Activated T-cell treated with anti-CD3 and anti-CD28 coated beads for 1 hour (primary cell): ENCODE measurements at regions not wholly inside any gene's neighbourhood (a gene's known extent, or its start where the extent isn't known, plus 50 kb on each side); places are given as distances from the start of the nearest gene placed in this dataset.
"Not testable (repeated sequence)": the region's sequence is repeated elsewhere in the genome, so short reads cannot be mapped to it uniquely, and the experiment has no call there.

Experiments used
- DNase-seq: peaks from one replicate; pipeline ENCODE4 v3.0.0-alpha.2; 2020; ENCODE audit warnings: low read depth

GRCh38 chr2:153420394-153420793, 58.2 kb downstream of the RPRM start:
- no peak for DNase-seq

DNA sequence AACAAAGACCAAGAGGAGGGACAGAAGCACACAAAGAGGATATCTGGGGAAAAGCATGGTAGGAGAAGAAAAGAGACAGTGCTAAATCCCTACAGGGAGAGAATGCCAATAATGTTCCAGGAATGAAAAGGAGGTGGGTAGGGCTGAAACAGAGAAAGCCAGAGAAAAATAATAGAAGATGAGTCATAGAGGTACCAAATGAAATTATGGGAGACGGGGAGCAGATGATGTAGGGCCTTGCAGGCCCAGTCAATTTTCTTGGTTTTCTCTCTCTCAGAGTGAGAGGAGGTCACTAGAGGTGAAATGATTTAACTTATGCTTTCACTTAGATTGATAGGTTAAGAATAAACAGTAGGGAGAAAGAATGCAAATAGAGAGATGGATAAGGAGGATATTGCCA, 61.5 kb downstream of the RPRM start:
- DNase-seq, result no peak

DNA sequence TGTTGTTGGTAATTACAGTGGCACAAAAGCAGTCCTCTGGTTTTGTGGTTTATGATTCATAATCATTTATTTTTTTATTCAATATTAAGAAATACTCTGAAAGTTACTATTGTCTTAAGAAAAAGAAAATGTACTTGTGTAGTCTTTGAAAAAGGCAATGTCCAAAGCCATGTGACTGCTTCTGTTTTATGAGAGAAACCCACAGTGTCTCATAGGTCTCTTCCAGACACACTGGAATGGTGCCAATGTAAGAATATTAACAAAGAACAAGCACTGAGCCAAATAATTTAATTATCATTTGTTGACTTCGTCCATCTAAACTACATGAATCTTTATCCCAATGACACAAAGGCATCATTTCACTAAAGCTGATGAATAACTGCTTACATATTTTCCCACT, 62.5 kb downstream of the RPRM start:
- DNase-seq, result no peak

DNA sequence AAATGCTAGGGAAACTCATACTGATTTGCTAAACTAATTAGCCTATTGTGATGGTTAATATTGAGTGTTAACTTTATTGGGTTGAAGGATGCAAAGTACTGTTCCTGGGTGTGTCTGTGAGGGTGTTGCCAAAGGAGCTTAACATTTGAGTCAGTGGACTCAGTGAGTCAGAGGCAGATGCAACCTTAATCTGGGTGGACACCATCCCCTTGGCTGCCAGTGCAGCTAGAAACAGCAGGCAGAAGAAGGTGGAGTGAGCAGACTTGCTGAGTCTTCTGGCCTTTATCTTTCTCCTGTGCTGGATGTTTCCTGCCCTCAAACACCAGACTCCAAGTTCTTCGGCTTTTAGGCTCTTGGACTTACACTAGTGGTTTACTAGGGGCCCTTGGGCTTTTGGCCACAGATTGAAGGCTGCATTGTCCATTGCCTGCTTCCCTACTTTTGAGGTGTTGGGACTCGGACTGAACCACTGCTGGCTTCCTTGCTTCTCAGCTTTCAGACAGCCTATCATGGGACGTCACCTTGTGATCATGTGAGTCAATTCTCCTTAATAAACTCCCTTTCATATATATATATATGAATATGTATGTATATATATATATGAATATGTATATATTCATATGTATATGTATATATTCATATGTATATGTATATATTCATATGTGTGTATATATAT, 69.7 kb downstream of the RPRM start:
- DNase-seq, result no peak

DNA sequence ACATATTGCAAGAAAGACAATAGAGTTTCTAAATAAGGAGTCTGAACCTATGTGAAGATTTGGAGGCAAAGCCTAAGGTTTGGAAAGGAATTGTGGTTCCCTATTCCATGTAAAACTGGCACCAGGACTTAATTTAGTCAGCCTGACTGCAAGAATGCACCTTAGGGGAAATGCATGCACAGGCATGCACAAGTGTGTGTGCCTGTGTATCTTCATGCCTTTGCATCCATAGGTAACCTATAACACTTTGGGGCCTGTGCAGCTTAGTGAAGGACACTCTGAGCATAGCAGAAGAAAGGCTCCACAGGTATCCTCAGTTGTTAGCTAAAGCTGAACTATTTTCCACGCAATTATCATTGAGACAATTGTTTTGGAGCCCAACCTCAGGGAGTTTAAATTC, 73.4 kb downstream of the RPRM start:
- no peak for DNase-seq

DNA sequence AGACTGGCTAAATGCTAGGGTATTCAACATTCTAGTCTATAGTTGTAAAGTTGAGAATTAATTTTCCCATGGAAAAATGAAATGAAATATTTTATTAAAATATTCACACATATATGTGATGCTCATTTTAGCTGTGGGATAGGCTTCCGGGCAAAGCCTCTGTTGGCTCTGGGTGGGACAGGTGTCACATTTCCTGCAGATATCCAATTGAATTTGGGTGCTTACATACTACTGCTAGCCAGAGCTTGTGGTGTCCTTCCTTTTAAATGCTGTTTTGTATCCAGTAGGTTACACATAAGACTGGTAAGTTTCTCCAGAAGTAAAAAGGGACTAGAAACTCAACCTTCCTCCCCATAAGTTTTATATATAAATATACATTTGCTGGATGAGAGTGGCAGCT, 73.8 kb downstream of the RPRM start:
- no peak for DNase-seq

- DNase-seq, result no peak
These were observed 74.6 kb downstream of the RPRM start for GRCh38 chr2:153403940-153404339.

DNA sequence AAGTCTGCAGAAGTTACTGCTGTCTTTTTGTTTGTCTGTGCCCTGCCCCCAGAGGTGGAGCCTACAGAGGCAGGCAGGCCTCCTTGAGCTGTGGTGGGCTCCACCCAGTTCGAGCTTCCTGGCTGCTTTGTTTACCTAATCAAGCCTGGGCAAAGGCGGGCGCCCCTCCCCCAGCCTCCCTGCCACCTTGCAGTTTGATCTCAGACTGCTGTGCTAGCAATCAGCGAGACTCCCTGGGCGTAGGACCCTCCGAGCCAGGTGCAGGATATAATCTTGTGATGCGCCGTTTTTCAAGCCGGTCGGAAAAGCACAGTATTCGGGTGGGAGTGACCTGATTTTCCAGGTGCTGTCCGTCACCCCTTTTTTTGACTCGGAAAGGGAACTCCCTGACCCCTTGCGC, 75.2 kb downstream of the RPRM start:
- not testable (repeated sequence) for DNase-seq

DNA sequence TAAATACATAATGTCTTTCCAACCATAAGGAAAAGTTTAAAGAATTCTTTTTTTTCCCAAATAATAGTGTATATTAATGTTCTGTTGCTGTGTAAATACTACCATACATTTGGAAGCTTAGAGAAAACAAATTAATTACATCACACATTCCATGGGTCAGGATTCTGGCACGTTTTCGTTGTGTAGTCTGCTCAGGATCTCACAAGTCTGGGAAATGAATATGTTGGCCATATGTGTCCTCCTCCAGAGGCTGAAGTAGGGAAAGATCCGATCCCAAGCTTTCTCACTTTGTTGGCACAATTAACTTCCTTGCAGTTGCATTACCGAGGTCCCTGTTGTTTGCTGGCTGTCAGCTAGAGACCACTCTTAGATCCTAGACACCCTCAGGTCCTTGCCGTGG, 83.9 kb downstream of the RPRM start:
- no peak for DNase-seq

GRCh38 chr2:153394247-153394646, 84.3 kb downstream of the RPRM start:
- DNase-seq, result no peak

GRCh38 chr2:153393518-153393917, 85.0 kb downstream of the RPRM start:
- DNase-seq, result no peak

GRCh38 chr2:153391131-153391530, 87.4 kb downstream of the RPRM start:
- DNase-seq, result no peak

- DNase-seq, result no peak
These were observed 90.3 kb downstream of the RPRM start for GRCh38 chr2:153388246-153388645.

DNA sequence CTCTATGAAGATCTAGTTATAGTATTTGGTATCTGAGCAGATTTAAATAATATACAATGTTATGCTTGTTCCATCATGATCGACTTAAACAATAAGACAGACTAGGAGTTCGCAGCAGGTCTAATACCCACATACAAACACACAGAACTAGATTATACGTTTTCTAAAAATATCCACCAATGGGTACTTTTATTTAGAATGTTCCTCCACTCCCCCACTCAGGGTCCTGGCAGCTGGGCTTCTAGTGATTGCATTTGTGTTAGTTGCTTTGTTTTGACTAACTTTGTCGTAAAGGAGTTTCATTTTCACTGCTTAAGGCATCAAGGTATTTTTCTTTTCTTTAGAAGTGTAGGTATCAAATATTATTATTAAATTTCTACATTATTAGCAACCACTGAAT, 91.4 kb downstream of the RPRM start:
- no peak for DNase-seq

- DNase-seq, result no peak
These were observed 92.1 kb downstream of the RPRM start for GRCh38 chr2:153386481-153386897.

GRCh38 chr2:153373510-153374279, 104.9 kb downstream of the RPRM start:
- DNase-seq, result no peak

DNA sequence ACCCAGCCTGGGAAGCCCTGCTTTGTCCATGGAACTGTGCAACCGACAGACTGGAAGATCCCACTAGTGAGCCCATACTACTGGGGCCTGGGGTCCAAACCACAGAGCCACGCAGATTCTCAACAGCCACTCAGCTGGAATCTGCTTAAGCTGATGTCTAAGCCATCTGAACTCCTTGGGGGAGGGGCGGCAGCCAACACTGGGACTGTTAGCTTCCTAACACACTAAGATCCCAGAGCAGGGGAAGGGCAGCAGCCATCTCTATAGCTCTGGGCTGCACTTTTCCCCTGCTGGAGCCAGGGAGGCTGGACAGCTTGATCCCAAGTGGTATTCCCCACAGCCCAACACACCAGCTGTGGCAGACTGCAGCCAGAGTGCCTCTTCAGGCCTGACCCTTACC, 118.3 kb downstream of the RPRM start:
- DNase-seq, result no peak

GRCh38 chr2:153354377-153354776, 124.2 kb downstream of the RPRM start:
- no peak for DNase-seq

DNA sequence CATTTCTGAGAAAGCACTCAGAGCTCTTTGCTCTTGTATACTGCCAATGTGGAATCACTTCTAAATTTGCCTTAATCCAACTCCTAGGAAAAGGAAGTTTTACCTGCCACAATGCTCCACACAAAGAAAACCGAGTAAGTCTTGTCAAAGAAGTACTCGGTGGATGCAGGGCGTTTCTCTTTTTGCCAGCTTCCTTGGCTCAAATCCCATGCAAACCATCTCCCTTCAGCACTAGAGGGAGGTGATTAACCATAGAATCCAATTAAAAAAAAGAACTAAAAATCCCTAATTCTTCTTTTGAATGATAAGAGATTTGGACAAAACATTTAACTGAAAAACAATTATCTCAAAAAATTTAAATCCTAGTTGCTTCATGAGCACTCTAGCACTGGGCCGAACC, 129.0 kb downstream of the RPRM start:
- DNase-seq, result no peak

GRCh38 chr2:153347818-153348495, 130.6 kb downstream of the RPRM start:
- DNase-seq, result no peak

DNA sequence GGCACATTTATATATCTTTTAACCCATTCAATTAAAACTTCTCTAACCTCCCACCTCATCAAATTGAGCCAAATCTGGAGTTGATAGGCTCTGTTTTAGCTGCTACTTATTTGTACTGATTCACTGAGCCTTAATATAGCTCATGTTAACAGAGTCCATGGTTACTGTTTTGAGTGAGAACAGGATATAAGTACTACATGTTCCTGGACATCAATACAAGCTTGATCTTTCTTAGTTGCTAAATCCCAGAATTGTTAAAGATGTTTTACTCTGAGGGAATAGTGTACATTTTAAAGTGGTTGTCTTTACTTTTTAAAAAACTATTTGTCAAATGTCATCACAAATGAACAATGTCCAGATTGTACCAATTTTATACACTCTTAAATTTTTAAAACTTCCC, 157.7 kb downstream of the RPRM start:
- DNase-seq, result no peak

DNA sequence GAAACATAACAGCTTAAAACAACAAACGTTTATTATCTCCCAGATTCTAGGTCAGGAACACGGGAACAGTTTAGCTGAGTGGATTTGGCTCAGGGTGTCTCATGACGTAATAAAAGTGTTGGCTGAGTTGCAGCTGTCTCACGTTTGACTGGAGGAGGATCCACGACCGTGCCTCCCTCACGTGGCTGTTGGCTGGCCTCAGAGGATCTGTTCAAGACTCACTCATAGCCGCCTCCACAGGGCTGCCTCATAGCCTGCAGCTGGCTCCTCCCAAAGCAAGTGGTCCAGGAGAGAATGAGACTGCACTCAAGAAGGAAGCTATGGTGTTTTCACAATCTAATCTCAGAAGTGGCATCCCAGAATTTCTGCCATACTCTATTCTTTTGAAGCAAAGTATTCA, 167.1 kb downstream of the RPRM start:
- DNase-seq, result no peak

- no peak for DNase-seq
These were observed 170.1 kb downstream of the RPRM start for GRCh38 chr2:153308466-153308865.
